HEK293 (cell line): ENCODE measurements at regions not wholly inside any gene's neighbourhood (a gene's known extent, or its start where the extent isn't known, plus 50 kb on each side); places are given as distances from the start of the nearest gene placed in this dataset.

Source experiments
- CTCF ChIA-PET: fragments of 350-600 bp; formaldehyde crosslinking; extraction: SDS; loops from one replicate; lab custom pipeline; 2021; ENCODE audit warnings: antibody characterized with exemption; lab: Yijun Ruan, JAX
- POLR2A ChIA-PET: fragments of 300-600 bp; formaldehyde crosslinking; extraction: SDS; loops from one replicate; lab custom pipeline; 2020; ENCODE audit warnings: antibody characterized with exemption, inconsistent platforms; lab: Yijun Ruan, JAX
- H3K27ac ChIP-seq: fragments of 200-500 bp; sonication (Bioruptor generic); 2 replicates; pipeline ENCODE4 v1.5.1; 2014; ENCODE audit warnings: low read depth, low read length, control low read depth, inconsistent platforms; ENCODE audit errors: extremely low read depth
- H3K36me3 ChIP-seq, 2 experiments: fragments of 200-500 bp in 1 of 2; sonication (Bioruptor generic) in 1 of 2; 1 replicate in 1 of 2; 2 replicates in 1 of 2; pipeline ENCODE4 v1.5.1; 2014 to 2017; ENCODE audit warnings: inconsistent platforms in 2 of 2, low read length in 2 of 2; ENCODE audit not compliant: control insufficient read depth in 2 of 2, insufficient read depth in 1 of 2
- H3K4me1 ChIP-seq: fragments of 200-500 bp; sonication (Bioruptor generic); 2 replicates; pipeline ENCODE4 v1.5.1; 2014; ENCODE audit warnings: mild to moderate bottlenecking, low read length, inconsistent platforms; ENCODE audit not compliant: control insufficient read depth, insufficient read depth
- H3K4me3 ChIP-seq: 2 replicates; pipeline ENCODE4 v1.5.1; 2011; ENCODE audit warnings: low read depth, mild to moderate bottlenecking, control low read depth, low read length, moderate library complexity
- H3K9me3 ChIP-seq: fragments of 200-500 bp; sonication (Bioruptor generic); 2 replicates; pipeline ENCODE4 v1.5.1; 2014; ENCODE audit warnings: low read depth, low read length, inconsistent platforms; ENCODE audit not compliant: control insufficient read depth, insufficient read depth
- IKZF3 ChIP-seq: fragments of 450-650 bp; IDR thresholded peaks from 2 replicates; pipeline ENCODE4 v1.5.0; 2018; ENCODE audit warnings: missing biosample characterization, mild to moderate bottlenecking, missing genetic modification characterization, moderate library complexity
- KLF8 ChIP-seq: fragments of 450-650 bp; formaldehyde crosslinking; IDR thresholded peaks from 2 replicates; pipeline ENCODE4 v1.5.1; 2016; ENCODE audit warnings: missing biosample characterization, missing genetic modification characterization
- REPIN1 ChIP-seq: fragments of 450-650 bp; formaldehyde crosslinking; IDR thresholded peaks from 2 replicates; pipeline ENCODE4 v1.5.1; 2017; ENCODE audit warnings: missing biosample characterization, missing genetic modification characterization, low read depth
- ZNF121 ChIP-seq: fragments of 450-650 bp; formaldehyde crosslinking; IDR thresholded peaks from 2 replicates; pipeline ENCODE4 v1.5.1; 2016; ENCODE audit warnings: missing biosample characterization, missing genetic modification characterization
- ZNF133 ChIP-seq: fragments of 450-650 bp; formaldehyde crosslinking; IDR thresholded peaks from 2 replicates; pipeline ENCODE4 v1.5.1; 2016; ENCODE audit warnings: missing biosample characterization, missing genetic modification characterization
- ZNF157 ChIP-seq: fragments of 450-650 bp; formaldehyde crosslinking; IDR thresholded peaks from 2 replicates; pipeline ENCODE4 v1.5.1; 2016; ENCODE audit warnings: missing biosample characterization, missing genetic modification characterization
- ZNF561 ChIP-seq: fragments of 450-650 bp; IDR thresholded peaks from 2 replicates; pipeline ENCODE4 v1.5.1; 2018; ENCODE audit warnings: missing biosample characterization, missing genetic modification characterization, borderline replicate concordance
- ZNF596 ChIP-seq: fragments of 450-650 bp; IDR thresholded peaks from 2 replicates; pipeline ENCODE4 v1.5.0; 2018; ENCODE audit warnings: missing biosample characterization, mild to moderate bottlenecking, missing genetic modification characterization, moderate library complexity
- ZNF76 ChIP-seq: fragments of 450-650 bp; formaldehyde crosslinking; IDR thresholded peaks from 2 replicates; pipeline ENCODE4; 2016; ENCODE audit warnings: low read depth, missing biosample characterization, missing genetic modification characterization, borderline replicate concordance
- ZNF776 ChIP-seq: fragments of 450-650 bp; formaldehyde crosslinking; IDR thresholded peaks from 2 replicates; pipeline ENCODE4 v1.5.0; 2017; ENCODE audit warnings: missing biosample characterization, missing genetic modification characterization, borderline replicate concordance
- ZNF830 ChIP-seq: fragments of 450-650 bp; IDR thresholded peaks from 2 replicates; pipeline ENCODE4 v1.5.0; 2018; ENCODE audit warnings: missing biosample characterization, missing genetic modification characterization, low read depth, mild to moderate bottlenecking, moderate library complexity
- TF ChIP-seq, protein P1 (sequence below): fragments of 450-650 bp; formaldehyde crosslinking; IDR thresholded peaks from 2 replicates; pipeline ENCODE4 v1.5.1; 2016; ENCODE audit warnings: missing biosample characterization, missing genetic modification characterization
- TF ChIP-seq, protein P2 (sequence below): fragments of 450-650 bp; formaldehyde crosslinking; IDR thresholded peaks from 2 replicates; pipeline ENCODE4 v1.5.1; 2016; ENCODE audit warnings: missing biosample characterization, missing genetic modification characterization
- TF ChIP-seq, protein P3 (sequence below): fragments of 450-650 bp; formaldehyde crosslinking; IDR thresholded peaks from 2 replicates; pipeline ENCODE4 v1.5.1; 2016; ENCODE audit warnings: missing biosample characterization, missing genetic modification characterization
- TF ChIP-seq, protein P4 (sequence below): fragments of 450-650 bp; formaldehyde crosslinking; IDR thresholded peaks from 2 replicates; pipeline ENCODE4 v1.5.1; 2017; ENCODE audit warnings: missing biosample characterization, missing genetic modification characterization
- TF ChIP-seq, protein P5 (sequence below): fragments of 450-650 bp; formaldehyde crosslinking; IDR thresholded peaks from 2 replicates; pipeline ENCODE4 v1.5.1; 2016; ENCODE audit warnings: missing biosample characterization, missing genetic modification characterization
- TF ChIP-seq, protein P6 (sequence below): fragments of 450-650 bp; formaldehyde crosslinking; IDR thresholded peaks from 2 replicates; pipeline ENCODE4 v1.5.1; 2016; ENCODE audit warnings: missing biosample characterization, missing genetic modification characterization
- TF ChIP-seq, protein P7 (sequence below): fragments of 450-650 bp; formaldehyde crosslinking; IDR thresholded peaks from 2 replicates; pipeline ENCODE4 v1.5.1; 2016; ENCODE audit warnings: missing biosample characterization, missing genetic modification characterization
- TF ChIP-seq, protein P8 (sequence below): fragments of 450-650 bp; IDR thresholded peaks from 2 replicates; pipeline ENCODE4 v1.5.1; 2018; ENCODE audit warnings: missing biosample characterization, missing genetic modification characterization

DNA sequence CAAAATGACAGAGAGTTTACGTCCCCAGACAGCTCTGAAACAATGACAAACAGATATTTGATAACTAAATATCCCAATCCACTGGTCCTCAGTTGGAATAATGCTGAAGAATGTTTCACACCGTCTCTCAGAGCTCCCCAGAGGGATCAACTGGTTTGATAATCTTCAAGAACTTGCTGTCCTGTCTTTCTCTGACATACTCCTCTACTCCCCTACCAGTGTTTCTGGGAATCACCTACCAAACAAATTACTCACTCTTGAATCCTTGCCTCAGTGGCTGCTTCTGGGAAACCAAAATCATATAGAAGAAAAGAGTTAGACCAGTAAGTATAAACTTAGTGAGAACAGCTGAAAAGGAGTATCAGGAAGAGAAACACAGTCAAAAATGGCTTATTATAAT, 469.7 kb upstream of the JAG1 start:
- Histone ChIP-seq H3K9me3 (no peaks in the 10 kb centered on the region), H3K4me1 (no peaks in the 10 kb centered on the region), H3K4me3 (no peak overlapping the region), H3K36me3 (no peaks in the 10 kb centered on the region), H3K27ac (no peak overlapping the region)
- TF ChIP-seq, protein P1, sequence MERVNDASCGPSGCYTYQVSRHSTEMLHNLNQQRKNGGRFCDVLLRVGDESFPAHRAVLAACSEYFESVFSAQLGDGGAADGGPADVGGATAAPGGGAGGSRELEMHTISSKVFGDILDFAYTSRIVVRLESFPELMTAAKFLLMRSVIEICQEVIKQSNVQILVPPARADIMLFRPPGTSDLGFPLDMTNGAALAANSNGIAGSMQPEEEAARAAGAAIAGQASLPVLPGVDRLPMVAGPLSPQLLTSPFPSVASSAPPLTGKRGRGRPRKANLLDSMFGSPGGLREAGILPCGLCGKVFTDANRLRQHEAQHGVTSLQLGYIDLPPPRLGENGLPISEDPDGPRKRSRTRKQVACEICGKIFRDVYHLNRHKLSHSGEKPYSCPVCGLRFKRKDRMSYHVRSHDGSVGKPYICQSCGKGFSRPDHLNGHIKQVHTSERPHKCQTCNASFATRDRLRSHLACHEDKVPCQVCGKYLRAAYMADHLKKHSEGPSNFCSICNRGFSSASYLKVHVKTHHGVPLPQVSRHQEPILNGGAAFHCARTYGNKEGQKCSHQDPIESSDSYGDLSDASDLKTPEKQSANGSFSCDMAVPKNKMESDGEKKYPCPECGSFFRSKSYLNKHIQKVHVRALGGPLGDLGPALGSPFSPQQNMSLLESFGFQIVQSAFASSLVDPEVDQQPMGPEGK (tag by site-specific recombination): no peak
- TF ChIP-seq, protein P2, sequence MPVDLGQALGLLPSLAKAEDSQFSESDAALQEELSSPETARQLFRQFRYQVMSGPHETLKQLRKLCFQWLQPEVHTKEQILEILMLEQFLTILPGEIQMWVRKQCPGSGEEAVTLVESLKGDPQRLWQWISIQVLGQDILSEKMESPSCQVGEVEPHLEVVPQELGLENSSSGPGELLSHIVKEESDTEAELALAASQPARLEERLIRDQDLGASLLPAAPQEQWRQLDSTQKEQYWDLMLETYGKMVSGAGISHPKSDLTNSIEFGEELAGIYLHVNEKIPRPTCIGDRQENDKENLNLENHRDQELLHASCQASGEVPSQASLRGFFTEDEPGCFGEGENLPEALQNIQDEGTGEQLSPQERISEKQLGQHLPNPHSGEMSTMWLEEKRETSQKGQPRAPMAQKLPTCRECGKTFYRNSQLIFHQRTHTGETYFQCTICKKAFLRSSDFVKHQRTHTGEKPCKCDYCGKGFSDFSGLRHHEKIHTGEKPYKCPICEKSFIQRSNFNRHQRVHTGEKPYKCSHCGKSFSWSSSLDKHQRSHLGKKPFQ (tag by site-specific recombination): no peak
- TF ChIP-seq KLF8 (tag by site-specific recombination) (no peak), IKZF3 (tag by site-specific recombination) (no peak), ZNF133 (no peak), REPIN1 (no peak), ZNF561 (tag by site-specific recombination) (no peak), ZNF830 (tag by site-specific recombination) (no peak), ZNF596 (tag by site-specific recombination) (no peak), ZNF76 (tag by site-specific recombination) (no peak), ZNF157 (tag by site-specific recombination) (no peak), ZNF776 (tag by site-specific recombination) (no peak), ZNF121 (tag by site-specific recombination) (no peak)
- TF ChIP-seq, protein P3, sequence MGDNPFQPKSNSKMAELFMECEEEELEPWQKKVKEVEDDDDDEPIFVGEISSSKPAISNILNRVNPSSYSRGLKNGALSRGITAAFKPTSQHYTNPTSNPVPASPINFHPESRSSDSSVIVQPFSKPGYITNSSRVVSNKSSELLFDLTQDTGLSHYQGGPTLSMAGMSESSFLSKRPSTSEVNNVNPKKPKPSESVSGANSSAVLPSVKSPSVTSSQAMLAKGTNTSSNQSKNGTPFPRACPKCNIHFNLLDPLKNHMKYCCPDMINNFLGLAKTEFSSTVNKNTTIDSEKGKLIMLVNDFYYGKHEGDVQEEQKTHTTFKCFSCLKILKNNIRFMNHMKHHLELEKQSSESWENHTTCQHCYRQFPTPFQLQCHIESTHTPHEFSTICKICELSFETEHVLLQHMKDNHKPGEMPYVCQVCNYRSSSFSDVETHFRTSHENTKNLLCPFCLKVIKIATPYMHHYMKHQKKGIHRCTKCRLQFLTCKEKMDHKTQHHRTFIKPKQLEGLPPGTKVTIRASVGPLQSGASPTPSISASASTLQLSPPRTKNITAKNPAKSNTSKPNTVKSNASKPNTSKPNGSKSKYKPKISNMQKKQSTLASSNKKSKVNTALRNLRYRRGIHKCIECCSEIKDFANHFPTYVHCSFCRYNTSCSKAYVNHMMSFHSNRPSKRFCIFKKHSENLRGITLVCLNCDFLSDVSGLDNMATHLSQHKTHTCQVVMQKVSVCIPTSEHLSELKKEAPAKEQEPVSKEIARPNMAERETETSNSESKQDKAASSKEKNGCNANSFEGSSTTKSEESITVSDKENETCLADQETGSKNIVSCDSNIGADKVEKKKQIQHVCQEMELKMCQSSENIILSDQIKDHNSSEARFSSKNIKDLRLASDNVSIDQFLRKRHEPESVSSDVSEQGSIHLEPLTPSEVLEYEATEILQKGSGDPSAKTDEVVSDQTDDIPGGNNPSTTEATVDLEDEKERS: no peak
- TF ChIP-seq, protein P4, sequence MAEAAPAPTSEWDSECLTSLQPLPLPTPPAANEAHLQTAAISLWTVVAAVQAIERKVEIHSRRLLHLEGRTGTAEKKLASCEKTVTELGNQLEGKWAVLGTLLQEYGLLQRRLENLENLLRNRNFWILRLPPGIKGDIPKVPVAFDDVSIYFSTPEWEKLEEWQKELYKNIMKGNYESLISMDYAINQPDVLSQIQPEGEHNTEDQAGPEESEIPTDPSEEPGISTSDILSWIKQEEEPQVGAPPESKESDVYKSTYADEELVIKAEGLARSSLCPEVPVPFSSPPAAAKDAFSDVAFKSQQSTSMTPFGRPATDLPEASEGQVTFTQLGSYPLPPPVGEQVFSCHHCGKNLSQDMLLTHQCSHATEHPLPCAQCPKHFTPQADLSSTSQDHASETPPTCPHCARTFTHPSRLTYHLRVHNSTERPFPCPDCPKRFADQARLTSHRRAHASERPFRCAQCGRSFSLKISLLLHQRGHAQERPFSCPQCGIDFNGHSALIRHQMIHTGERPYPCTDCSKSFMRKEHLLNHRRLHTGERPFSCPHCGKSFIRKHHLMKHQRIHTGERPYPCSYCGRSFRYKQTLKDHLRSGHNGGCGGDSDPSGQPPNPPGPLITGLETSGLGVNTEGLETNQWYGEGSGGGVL: no peak
- TF ChIP-seq, protein P5, sequence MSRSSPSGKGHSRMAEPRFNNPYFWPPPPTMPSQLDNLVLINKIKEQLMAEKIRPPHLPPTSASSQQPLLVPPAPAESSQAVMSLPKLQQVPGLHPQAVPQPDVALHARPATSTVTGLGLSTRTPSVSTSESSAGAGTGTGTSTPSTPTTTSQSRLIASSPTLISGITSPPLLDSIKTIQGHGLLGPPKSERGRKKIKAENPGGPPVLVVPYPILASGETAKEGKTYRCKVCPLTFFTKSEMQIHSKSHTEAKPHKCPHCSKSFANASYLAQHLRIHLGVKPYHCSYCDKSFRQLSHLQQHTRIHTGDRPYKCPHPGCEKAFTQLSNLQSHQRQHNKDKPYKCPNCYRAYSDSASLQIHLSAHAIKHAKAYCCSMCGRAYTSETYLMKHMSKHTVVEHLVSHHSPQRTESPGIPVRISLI (tag by site-specific recombination): no peak
- TF ChIP-seq, protein P6, sequence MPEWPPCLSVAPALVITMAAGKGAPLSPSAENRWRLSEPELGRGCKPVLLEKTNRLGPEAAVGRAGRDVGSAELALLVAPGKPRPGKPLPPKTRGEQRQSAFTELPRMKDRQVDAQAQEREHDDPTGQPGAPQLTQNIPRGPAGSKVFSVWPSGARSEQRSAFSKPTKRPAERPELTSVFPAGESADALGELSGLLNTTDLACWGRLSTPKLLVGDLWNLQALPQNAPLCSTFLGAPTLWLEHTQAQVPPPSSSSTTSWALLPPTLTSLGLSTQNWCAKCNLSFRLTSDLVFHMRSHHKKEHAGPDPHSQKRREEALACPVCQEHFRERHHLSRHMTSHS: no peak
- TF ChIP-seq, protein P7, sequence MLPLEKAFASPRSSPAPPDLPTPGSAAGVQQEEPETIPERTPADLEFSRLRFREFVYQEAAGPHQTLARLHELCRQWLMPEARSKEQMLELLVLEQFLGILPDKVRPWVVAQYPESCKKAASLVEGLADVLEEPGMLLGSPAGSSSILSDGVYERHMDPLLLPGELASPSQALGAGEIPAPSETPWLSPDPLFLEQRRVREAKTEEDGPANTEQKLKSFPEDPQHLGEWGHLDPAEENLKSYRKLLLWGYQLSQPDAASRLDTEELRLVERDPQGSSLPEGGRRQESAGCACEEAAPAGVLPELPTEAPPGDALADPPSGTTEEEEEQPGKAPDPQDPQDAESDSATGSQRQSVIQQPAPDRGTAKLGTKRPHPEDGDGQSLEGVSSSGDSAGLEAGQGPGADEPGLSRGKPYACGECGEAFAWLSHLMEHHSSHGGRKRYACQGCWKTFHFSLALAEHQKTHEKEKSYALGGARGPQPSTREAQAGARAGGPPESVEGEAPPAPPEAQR: no peak
- TF ChIP-seq, protein P8, sequence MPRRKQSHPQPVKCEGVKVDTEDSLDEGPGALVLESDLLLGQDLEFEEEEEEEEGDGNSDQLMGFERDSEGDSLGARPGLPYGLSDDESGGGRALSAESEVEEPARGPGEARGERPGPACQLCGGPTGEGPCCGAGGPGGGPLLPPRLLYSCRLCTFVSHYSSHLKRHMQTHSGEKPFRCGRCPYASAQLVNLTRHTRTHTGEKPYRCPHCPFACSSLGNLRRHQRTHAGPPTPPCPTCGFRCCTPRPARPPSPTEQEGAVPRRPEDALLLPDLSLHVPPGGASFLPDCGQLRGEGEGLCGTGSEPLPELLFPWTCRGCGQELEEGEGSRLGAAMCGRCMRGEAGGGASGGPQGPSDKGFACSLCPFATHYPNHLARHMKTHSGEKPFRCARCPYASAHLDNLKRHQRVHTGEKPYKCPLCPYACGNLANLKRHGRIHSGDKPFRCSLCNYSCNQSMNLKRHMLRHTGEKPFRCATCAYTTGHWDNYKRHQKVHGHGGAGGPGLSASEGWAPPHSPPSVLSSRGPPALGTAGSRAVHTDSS (tag by site-specific recombination): no peak
- CTCF ChIA-PET: interaction anchor here (0.7 kb wide), 1 partner anchor 10 kb away, joined by 4 read pairs; no protein-coding TSS in a partner anchor
- POLR2A ChIA-PET: no interaction called here
